ENCODE measurements at regions not wholly inside any gene's neighbourhood (a gene's known extent, or its start where the extent isn't known, plus 50 kb on each side); places are given as distances from the start of the nearest gene placed in this dataset.

DNA sequence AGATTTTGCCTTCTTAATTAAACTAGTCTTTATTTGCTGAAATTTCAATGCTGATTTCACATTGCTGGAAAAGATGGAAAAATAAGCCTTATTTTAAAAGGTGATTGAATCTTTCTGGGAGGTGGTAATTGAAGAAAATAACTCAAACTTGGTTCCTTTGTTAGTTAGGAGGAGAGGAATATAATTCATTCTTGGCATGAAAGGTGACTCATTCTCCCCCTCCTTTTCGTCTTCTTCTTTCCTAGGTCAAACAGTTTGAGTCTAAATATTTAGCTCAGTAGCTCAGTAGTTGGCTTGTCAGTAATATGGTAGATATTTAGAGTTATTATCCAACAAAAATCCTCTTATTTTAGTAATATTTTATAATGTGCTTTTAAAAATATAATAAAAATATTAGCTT lies 353.9 kb upstream of the MEF2C start:
- H3K4me3 ChIP-seq (ENCODE audit: low read length), result no peak overlapping the region
- no peaks in the 10 kb centered on the region for H3K27me3 ChIP-seq (ENCODE audit: low read length)
- H3F3A ChIP-seq (ENCODE audit: low read length, unreplicated experiment), result no peaks in the 10 kb centered on the region
- intact Hi-C loops (cut with micrococcal nuclease), result loop anchor here (10.0 kb wide), 1 partner anchor 202 kb away; no protein-coding TSS in a partner anchor
- CTCF ChIA-PET, result no interaction called here
- no peak overlapping the region for H2AFZ ChIP-seq (ENCODE audit: low read length)
- DNase-seq (no peak), ATAC-seq (no peak)
- H4K20me1 ChIP-seq (ENCODE audit: low read length), result no peaks in the 10 kb centered on the region
- H3K4me2 ChIP-seq (ENCODE audit: low read length), result no peak overlapping the region
- H3K9me2 ChIP-seq (replicated peaks; ENCODE audit: low read length), result no peaks in the 10 kb centered on the region
- no peaks in the 10 kb centered on the region for H3K79me2 ChIP-seq (ENCODE audit: low read length)
- TF ChIP-seq EZH2 (IDR thresholded peaks at IDR 0.05; ENCODE audit: low read length, unreplicated experiment) (no peak), EZH2phosphoT487 (IDR thresholded peaks at IDR 0.05; ENCODE audit: borderline replicate concordance, low read length) (no peak)
- TF ChIP-seq, protein P1, sequence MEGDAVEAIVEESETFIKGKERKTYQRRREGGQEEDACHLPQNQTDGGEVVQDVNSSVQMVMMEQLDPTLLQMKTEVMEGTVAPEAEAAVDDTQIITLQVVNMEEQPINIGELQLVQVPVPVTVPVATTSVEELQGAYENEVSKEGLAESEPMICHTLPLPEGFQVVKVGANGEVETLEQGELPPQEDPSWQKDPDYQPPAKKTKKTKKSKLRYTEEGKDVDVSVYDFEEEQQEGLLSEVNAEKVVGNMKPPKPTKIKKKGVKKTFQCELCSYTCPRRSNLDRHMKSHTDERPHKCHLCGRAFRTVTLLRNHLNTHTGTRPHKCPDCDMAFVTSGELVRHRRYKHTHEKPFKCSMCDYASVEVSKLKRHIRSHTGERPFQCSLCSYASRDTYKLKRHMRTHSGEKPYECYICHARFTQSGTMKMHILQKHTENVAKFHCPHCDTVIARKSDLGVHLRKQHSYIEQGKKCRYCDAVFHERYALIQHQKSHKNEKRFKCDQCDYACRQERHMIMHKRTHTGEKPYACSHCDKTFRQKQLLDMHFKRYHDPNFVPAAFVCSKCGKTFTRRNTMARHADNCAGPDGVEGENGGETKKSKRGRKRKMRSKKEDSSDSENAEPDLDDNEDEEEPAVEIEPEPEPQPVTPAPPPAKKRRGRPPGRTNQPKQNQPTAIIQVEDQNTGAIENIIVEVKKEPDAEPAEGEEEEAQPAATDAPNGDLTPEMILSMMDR (conservative IDR thresholded peaks at IDR 0.05; ENCODE audit: low read depth, low read length), result no peak
- peaks cover 35% of the 10 kb centered on the region for H3K4me1 ChIP-seq (ENCODE audit: insufficient read depth, low read length)
- H3K9me3 ChIP-seq (ENCODE audit: low read length), result no peaks in the 10 kb centered on the region
- no peaks in the 10 kb centered on the region for H3K36me3 ChIP-seq (ENCODE audit: low read depth, low read length)
- no peak overlapping the region for H3K27ac ChIP-seq (ENCODE audit: low read length)
- no TSS peak for BruUV-seq (replicated peaks)
- no peak overlapping the region for H3K9ac ChIP-seq (ENCODE audit: low read length)
- POLR2A ChIA-PET (ENCODE audit: unreplicated experiment), result interaction anchor here (0.5 to 0.6 kb wide), 2 partner anchors 9 to 509 kb away, joined by 3 to 7 read pairs; no protein-coding TSS in a partner anchor

- ChIA-PET CTCF (no interaction called here), POLR2A (ENCODE audit: unreplicated experiment) (interaction anchor here (0.6 kb wide), 1 partner anchor 350 kb away, joined by 4 read pairs; the partner anchor contains the start of gene MEF2C)
- no peaks in the 10 kb centered on the region for H3K9me3 ChIP-seq (ENCODE audit: low read length)
- BruUV-seq (replicated peaks), result no TSS peak
- no peaks in the 10 kb centered on the region for H4K20me1 ChIP-seq (ENCODE audit: low read length)
- no peaks in the 10 kb centered on the region for H3K27me3 ChIP-seq (ENCODE audit: low read length)
- H3K4me1 ChIP-seq (ENCODE audit: insufficient read depth, low read length), result peaks cover 2% of the 10 kb centered on the region
- H3K9ac ChIP-seq (ENCODE audit: low read length), result no peak overlapping the region
- no peaks in the 10 kb centered on the region for H3K36me3 ChIP-seq (ENCODE audit: low read depth, low read length)
- no peak overlapping the region for H3K4me2 ChIP-seq (ENCODE audit: low read length)
- intact Hi-C loops (cut with micrococcal nuclease), result loop anchor here (10.0 kb wide), 1 partner anchor 199 kb away; no protein-coding TSS in a partner anchor
- no peak for ATAC-seq
- DNase-seq, result no peak
- no peaks in the 10 kb centered on the region for H3F3A ChIP-seq (ENCODE audit: low read length, unreplicated experiment)
- no peak overlapping the region for H2AFZ ChIP-seq (ENCODE audit: low read length)
- H3K79me2 ChIP-seq (ENCODE audit: low read length), result no peaks in the 10 kb centered on the region
- TF ChIP-seq EZH2 (IDR thresholded peaks at IDR 0.05; ENCODE audit: low read length, unreplicated experiment), result no peak
- no peak for TF ChIP-seq EZH2phosphoT487 (IDR thresholded peaks at IDR 0.05; ENCODE audit: borderline replicate concordance, low read length)
- TF ChIP-seq, protein P1 (conservative IDR thresholded peaks at IDR 0.05; ENCODE audit: low read depth, low read length), result no peak
- H3K9me2 ChIP-seq (replicated peaks; ENCODE audit: low read length), result no peaks in the 10 kb centered on the region
- no peak overlapping the region for H3K4me3 ChIP-seq (ENCODE audit: low read length)
- no peak overlapping the region for H3K27ac ChIP-seq (ENCODE audit: low read length)
Observed at GRCh38 chr5:89233462-89233861, 350.5 kb upstream of the MEF2C start.

GRCh38 chr5:89232139-89232603 lies 349.2 kb upstream of the MEF2C start:
- POLR2A ChIA-PET (ENCODE audit: unreplicated experiment), result no interaction called here
- intact Hi-C loops (cut with micrococcal nuclease), result loop anchor here (10.0 kb wide), 1 partner anchor 197 kb away; no protein-coding TSS in a partner anchor
- TF ChIP-seq, protein P1 (conservative IDR thresholded peaks at IDR 0.05; ENCODE audit: low read depth, low read length), result no peak
- TF ChIP-seq EZH2 (IDR thresholded peaks at IDR 0.05; ENCODE audit: low read length, unreplicated experiment) (no peak), EZH2phosphoT487 (IDR thresholded peaks at IDR 0.05; ENCODE audit: borderline replicate concordance, low read length) (no peak)
- Histone ChIP-seq H3K27ac (ENCODE audit: low read length) (no peak overlapping the region), H3K9me3 (ENCODE audit: low read length) (no peaks in the 10 kb centered on the region), H3K79me2 (ENCODE audit: low read length) (no peaks in the 10 kb centered on the region), H3K36me3 (ENCODE audit: low read depth, low read length) (no peaks in the 10 kb centered on the region), H3K4me2 (ENCODE audit: low read length) (no peak overlapping the region), H2AFZ (ENCODE audit: low read length) (no peak overlapping the region), H3K4me1 (ENCODE audit: insufficient read depth, low read length) (no peaks in the 10 kb centered on the region), H3K4me3 (ENCODE audit: low read length) (no peak overlapping the region), H3K9me2 (replicated peaks; ENCODE audit: low read length) (no peaks in the 10 kb centered on the region), H3F3A (ENCODE audit: low read length, unreplicated experiment) (no peaks in the 10 kb centered on the region), H4K20me1 (ENCODE audit: low read length) (no peaks in the 10 kb centered on the region), H3K27me3 (ENCODE audit: low read length) (no peaks in the 10 kb centered on the region), H3K9ac (ENCODE audit: low read length) (no peak overlapping the region)
- DNase-seq, result no peak
- no TSS peak for BruUV-seq (replicated peaks)
- CTCF ChIA-PET, result interaction anchor here (0.7 kb wide), 1 partner anchor 505 kb away, joined by 3 read pairs; no protein-coding TSS in a partner anchor
- no peak for ATAC-seq

All from PC-3 (cell line).